8988T (cell line): ENCODE measurements at regions not wholly inside any gene's neighbourhood (a gene's known extent, or its start where the extent isn't known, plus 50 kb on each side); places are given as distances from the start of the nearest gene placed in this dataset.
A peak's percentile ranks its signal among the peaks of the same experiment; 100 is the strongest.

ENCODE experiments used
- DNase-seq: peaks from one replicate; pipeline ENCODE4 v3.0.0; 2011

DNA sequence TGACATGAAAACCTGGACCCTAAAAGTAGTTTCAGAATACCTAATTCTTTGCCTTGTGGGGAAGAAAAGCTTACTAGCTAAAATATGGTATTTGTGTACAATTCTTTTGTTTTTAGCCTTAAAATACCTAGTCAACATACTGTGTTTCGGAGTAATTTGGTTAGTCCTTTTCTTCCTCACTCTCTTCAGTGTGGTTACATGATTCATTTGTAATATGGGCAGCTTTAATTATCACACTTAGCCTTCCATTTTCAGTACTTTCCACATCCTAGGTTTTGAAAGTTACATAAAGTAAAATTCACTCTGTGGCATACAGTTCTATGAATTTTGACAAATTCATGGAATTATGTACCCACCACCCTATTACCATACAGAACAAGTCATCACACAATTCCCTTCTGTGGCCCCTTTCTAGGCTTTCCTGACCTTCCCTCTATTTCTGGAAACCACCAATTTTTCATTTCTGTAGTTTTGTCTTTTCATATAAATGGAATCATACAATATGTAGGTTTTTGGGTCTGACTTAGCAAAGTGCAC, 96.2 kb downstream of the EMX2 start:
- no peak for DNase-seq

GRCh38 chr10:117640406-117640805, 97.9 kb downstream of the EMX2 start:
- DNase-seq = no peak

DNA sequence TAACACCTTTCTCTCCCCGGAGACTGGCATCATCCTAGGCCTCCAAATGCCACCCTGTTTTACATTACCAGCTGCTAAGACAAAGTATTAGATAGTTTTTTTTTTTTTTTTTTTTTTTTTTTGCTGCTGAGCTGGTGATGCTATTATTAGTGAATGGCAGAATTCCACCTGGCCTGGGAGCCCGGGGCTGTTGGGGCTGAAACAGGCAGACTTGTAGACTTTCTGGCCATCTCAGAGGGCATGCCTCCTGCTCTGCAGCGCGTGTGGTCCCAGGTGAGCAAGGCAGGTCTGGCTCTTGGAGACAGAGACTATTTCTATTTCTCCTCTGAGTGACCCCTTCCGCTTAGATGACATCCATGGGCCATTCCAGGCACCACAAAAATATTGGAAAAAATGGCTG, 104.2 kb downstream of the EMX2 start:
- DNase-seq = no peak

- no peak for DNase-seq
Measured at GRCh38 chr10:117647306-117647705, 104.8 kb downstream of the EMX2 start.

DNA sequence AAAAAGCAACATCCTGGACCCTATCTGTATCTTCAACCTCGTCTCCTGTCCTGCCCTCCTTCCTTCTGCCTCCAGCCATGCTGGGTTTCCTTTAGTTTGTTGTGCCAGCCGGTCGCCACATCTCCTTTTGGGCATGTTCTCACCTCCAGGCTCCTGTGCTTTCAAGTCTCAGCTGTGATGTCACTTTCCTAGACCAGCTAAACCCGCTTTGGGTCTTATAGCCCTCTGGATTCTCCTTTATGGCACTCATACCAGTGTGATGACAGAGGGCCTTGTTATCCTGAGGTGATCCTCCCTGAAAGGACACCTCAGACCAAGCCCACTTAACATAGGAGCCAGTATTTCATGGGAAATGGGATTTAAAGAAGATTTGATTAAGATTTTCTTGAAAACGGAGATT, 108.6 kb downstream of the EMX2 start:
- DNase-seq = no peak

- DNase-seq = no peak
Measured at GRCh38 chr10:117652228-117653169, 110.0 kb downstream of the EMX2 start.

GRCh38 chr10:117653170-117653515, 110.6 kb downstream of the EMX2 start:
- DNase-seq = peak; percentile 50

GRCh38 chr10:117654105-117654504, 111.6 kb downstream of the EMX2 start:
- DNase-seq = no peak

DNA sequence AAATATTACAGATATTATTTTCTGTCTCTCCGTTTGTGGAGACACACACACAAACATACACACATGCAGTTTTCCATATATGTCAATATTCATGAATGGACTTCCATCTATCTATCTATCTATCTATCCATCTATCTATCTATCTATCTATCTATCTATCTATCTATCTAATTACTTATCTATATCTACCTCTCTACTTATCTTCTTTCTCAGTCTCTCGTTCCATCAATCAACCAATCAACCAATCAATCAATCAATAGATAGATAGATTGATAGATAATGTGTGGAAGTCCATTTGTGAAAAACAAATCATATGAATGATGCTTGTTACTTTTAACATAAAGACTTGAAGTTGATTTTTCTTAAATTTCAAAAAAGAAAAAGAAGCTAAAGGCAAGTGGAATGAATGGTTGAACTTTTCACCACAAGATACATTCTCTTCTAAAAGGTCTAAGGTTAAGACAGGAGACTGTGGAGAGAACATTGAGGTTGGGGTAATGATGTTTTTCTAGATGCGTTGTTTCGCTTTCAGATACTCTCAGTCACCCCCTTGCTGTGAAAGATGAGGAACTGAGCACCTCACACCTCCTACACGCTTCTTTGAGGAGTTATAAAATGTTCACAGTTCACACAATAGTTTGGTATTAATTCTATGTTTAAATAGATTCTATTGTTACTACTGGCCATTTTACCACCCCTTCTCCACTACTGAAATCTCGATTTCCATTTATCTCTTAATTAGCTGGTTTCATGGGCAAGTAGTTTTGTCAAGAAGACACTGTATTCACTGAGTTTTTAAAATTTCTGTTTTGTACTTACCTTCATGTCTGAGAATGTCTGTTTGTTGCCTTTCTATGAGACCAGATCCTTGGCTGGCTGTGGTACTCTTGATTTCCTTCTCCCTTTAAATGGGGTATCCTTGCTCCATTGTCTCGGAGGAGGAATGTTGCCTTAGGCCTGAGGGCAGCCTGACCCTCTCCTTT, 114.1 kb downstream of the EMX2 start:
- DNase-seq = no peak

DNA sequence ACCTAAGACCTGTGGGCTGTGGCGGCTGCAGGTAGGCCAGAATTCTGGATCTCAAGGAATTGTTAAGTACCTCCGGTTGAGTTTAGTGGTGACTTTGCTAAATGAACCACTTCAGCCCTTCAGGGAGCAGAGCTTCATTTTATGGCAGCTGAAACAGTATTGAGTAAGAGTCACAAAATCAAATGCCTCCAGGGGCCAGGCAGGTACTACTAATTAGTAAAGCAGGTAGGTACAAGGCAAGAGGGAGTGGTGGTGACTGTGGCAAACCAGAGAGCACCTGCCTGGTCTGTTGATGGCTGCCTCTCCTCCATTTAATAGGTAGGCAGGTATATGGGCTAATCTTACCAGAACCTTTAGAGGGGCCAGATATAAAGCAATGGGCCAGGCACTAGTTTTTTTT, 118.8 kb downstream of the EMX2 start:
- no peak for DNase-seq

- no peak for DNase-seq
Measured at GRCh38 chr10:117662126-117662525, 119.6 kb downstream of the EMX2 start.

GRCh38 chr10:117662751-117663540, 120.4 kb downstream of the EMX2 start:
- DNase-seq = no peak

- no peak for DNase-seq
Measured at GRCh38 chr10:117663750-117664149, 121.2 kb downstream of the EMX2 start.

- DNase-seq = no peak
Measured at GRCh38 chr10:117664288-117664687, 121.7 kb downstream of the EMX2 start.

GRCh38 chr10:117666166-117666565, 123.6 kb downstream of the EMX2 start:
- no peak for DNase-seq

DNA sequence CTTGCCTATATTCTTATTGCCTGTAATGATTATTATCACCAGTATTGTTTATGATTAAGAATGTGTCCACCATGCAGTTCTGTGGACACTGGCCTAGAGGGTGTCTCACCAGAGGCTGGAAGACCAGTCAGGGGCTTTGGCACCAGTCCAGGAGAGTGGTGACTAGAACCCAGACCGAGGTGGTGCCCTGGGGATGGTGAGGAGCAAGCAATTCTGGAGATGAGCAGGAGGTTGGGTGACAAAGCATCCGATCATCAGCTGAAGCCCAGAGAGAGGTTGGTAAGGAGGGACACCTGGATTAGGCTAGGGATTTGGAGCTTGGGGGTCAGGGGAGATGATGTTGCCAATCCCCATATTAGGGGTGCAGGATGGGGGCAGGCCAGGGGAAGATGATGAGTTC, 124.4 kb downstream of the EMX2 start:
- no peak for DNase-seq

DNA sequence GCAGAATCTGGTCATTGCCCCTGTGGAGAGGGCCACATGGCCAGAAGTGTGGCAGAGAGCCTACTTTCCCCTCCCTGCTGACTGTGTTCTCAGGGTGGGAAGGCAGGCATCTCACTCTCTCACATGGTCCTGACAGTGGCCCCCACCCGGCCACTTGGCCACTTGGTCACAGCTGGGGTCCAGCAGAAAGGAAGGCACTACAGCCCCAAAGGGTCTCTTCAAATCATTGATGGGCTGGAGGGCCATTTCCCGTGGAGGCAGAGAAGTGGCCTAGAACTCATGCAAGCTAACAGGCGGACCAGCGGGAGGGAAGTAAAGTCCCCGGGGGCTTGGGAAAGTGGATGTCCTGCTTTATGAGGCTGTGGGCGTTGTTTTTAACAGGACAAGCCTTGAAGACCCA, 125.3 kb downstream of the EMX2 start:
- no peak for DNase-seq

GRCh38 chr10:117668327-117669008, 125.9 kb downstream of the EMX2 start:
- no peak for DNase-seq

DNA sequence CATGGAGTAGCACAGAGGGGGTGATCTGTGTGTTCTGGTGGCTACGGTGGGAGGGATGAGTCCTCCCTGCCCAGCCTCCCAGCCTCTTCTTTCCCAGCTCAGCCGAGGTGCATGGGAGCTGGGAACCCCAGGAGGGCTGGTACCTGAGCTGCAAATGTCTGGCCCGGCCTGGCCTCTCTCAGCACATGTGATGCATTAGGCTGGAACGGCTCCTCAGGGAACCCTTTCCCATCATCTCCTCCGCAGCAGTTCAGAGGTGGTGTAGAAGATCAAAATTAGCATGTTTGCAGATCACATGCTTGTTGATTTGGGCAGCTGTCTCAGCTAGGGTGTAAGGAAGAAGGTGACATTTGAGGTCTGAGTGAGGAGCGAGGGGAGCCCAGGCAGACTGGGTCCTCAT, 126.6 kb downstream of the EMX2 start:
- no peak for DNase-seq

- no peak for DNase-seq
Measured at GRCh38 chr10:117670116-117670904, 127.8 kb downstream of the EMX2 start.
